Heart left ventricle (tissue), 16 donors: ENCODE measurements at regions not wholly inside any gene's neighbourhood (a gene's known extent, or its start where the extent isn't known, plus 50 kb on each side); places are given as distances from the start of the nearest gene placed in this dataset.

ENCODE experiments used
- ATAC-seq, 4 donors: fragments of 200-7000 bp; cut with Tn5 transposase; one replicate each; pipeline ENCODE4 v1.9.1; 2020 to 2022; ENCODE audit warnings: moderate library complexity in 4 of 4, mild to moderate bottlenecking in 3 of 4, moderate number of reproducible peaks in 1 of 4
- DNase-seq, 5 donors: peaks; one replicate each; pipeline ENCODE4 v3.0.0-alpha.2; 2020
- H3K27ac ChIP-seq, 12 donors: fragments of 200-600 bp; sonication (generic) in 4 of 12; one replicate each; pipeline versions ENCODE4 v1.5.0 to v1.8.0; 2016 to 2022; ENCODE audit warnings: mild to moderate bottlenecking in 2 of 12
- H3K27me3 ChIP-seq, 9 donors: fragments of 200-600 bp; sonication (generic) in 2 of 9; one replicate each; pipeline versions ENCODE4 v1.5.1 to v1.8.0; 2016 to 2022; ENCODE audit warnings: mild to moderate bottlenecking in 3 of 9
- H3K36me3 ChIP-seq, 9 donors: fragments of 200-600 bp; sonication (generic) in 2 of 9; one replicate each; pipeline versions ENCODE4 v1.5.0 to v1.8.0; 2018 to 2022; ENCODE audit warnings: mild to moderate bottlenecking in 2 of 9
- H3K4me1 ChIP-seq, 12 donors: fragments of 200-600 bp; sonication (generic) in 4 of 12; one replicate each; pipeline versions ENCODE4 v1.5.0 to v1.8.0; 2016 to 2022; ENCODE audit warnings: mild to moderate bottlenecking in 3 of 12
- H3K4me3 ChIP-seq, 12 donors: fragments of 200-600 bp; sonication (generic) in 4 of 12; one replicate each; pipeline versions ENCODE4 v1.5.0 to v1.8.0; 2017 to 2022; ENCODE audit warnings: mild to moderate bottlenecking in 9 of 12, moderate library complexity in 4 of 12
- H3K9me3 ChIP-seq, 12 donors: fragments of 200-600 bp; sonication (generic) in 4 of 12; one replicate each; pipeline versions ENCODE4 v1.5.0 to v1.8.0; 2016 to 2022; ENCODE audit warnings: mild to moderate bottlenecking in 1 of 12
- POLR2A ChIP-seq, 2 donors: fragments of 450-650 bp; IDR thresholded peaks; one replicate each; pipeline ENCODE4 v1.6.1; 2017; ENCODE audit warnings: antibody characterized with exemption in 2 of 2, mild to moderate bottlenecking in 2 of 2, moderate library complexity in 2 of 2
- WGBS, 4 donors: extraction: QIAGEN DNeasy Blood & Tissue Kit in 2 of 4; methylation state at CpG; one replicate each; pipeline versions ENCODE4 v1.1.5 to v1.1.7; 2013 to 2018; 5-methylcytosine and 5-hydroxymethylcytosine counted together
- intact Hi-C, 10 donors: fragments of 100-400 bp; cut with DNase I; formaldehyde crosslinking; loops; one replicate each; pipeline versions ENCODE4 v1.11.1 to v1.14.2; 2022
- TF ChIP-seq, protein P1 (sequence below), 12 donors: fragments of 200-600 bp; sonication (generic) in 4 of 12; IDR thresholded peaks; one replicate each; pipeline versions ENCODE4 v1.5.0 to v1.8.0; 2018 to 2022; ENCODE audit warnings: antibody characterized with exemption in 12 of 12, mild to moderate bottlenecking in 5 of 12
- donor health status: ischemic (EF 13 %, LVEDD 7.1; RV severe dilation, severe dysfunction).
- donor health status: healthy with polysubstance abuse.
- donor health status: DM: no; HTN: yes; CAD: no.
- donor health status: DM: no; HTN: no; CAD: no.
- donor health status: ischemic (EF 25% LVEDD 6.9; RV normal size, moderate dysfunction).
- donor health status: ischemic (EF 25% LVEDD 5.7; RV mildly dilated, moderate dysfunction).
- donor health status: healthy.
- donor health status: DM: yes; HTN: yes; CAD: no.
- donor health status: ischemic (EF 35%, LVEDD 5.7; RV mildly dilated, moderate dysfunction).
- donor health status: nonischemic (EF 11% LVEDD 7.7; RV severe dilation, severe dysfunction).
- donor health status: DM: yes; HTN: yes; CAD: no.
- donor health status: PGD.
- donor health status: ischemic (EF 29% LVEDD 5.4; RV normal size, mild dysfunction).
- donor health status: nonischemic (EF 23%, LVEDD 6.1; RV moderate dilation, normal function).

DNA sequence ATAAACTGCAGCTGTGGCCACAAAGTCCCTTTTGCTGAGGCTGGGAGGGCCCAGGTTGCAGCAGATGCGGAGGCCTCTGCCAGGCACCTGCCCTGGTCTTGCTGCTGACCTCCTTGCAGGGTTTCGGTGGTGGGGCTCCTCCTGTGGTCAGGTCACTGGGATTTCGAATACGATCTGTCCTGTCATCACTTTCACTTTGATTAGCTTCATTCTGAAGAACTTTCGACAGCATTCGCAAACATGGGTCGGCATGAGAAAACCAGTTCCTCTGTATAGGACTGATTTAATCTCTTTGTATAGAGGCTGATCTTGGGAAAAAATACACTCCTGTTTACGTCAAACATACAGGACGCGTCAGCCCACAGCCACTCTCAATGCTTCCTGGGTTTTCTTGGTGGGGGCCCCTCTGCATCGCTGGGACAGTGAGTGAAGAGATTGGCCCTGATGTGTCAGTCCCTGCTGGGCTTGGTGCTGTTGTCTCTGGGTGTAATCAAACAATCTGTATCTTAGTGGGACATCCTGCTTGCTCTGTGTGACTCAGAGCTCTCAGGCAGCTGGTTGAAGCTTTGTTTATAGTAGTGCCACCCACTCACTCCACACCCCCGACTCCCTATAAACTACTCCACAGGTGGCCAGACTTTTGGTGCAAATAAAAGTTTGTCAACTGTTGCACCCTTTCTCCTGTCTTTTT, 209.4 kb upstream of the CXCR4 start:
- peak in 2 of 4 donors; percentile 49 to 64 for ATAC-seq
- DNase-seq, result no peak
- Histone ChIP-seq H3K36me3 (no peaks in the 10 kb centered on the region), H3K9me3 (no peaks in the 10 kb centered on the region), H3K4me1 (peaks cover 0 to 51% (median 0%) of the 10 kb centered on the region in 12 donors), H3K27me3 (no peaks in the 10 kb centered on the region), H3K4me3 (peak overlapping the region in 3 of 12 donors; percentile 9 to 36 (median 13)), H3K27ac (peak overlapping the region in 1 of 12 donors; percentile 70)
- 50 to 66% (median 54%) methylated on average over 11 to 12 of the region's 12 CpGs for WGBS, 4 donors
- intact Hi-C loops, result no loop called here
- TF ChIP-seq, protein P1, sequence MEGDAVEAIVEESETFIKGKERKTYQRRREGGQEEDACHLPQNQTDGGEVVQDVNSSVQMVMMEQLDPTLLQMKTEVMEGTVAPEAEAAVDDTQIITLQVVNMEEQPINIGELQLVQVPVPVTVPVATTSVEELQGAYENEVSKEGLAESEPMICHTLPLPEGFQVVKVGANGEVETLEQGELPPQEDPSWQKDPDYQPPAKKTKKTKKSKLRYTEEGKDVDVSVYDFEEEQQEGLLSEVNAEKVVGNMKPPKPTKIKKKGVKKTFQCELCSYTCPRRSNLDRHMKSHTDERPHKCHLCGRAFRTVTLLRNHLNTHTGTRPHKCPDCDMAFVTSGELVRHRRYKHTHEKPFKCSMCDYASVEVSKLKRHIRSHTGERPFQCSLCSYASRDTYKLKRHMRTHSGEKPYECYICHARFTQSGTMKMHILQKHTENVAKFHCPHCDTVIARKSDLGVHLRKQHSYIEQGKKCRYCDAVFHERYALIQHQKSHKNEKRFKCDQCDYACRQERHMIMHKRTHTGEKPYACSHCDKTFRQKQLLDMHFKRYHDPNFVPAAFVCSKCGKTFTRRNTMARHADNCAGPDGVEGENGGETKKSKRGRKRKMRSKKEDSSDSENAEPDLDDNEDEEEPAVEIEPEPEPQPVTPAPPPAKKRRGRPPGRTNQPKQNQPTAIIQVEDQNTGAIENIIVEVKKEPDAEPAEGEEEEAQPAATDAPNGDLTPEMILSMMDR (IDR thresholded peaks at IDR 0.05), result no peak
- TF ChIP-seq POLR2A (IDR thresholded peaks at IDR 0.05), result no peak

DNA sequence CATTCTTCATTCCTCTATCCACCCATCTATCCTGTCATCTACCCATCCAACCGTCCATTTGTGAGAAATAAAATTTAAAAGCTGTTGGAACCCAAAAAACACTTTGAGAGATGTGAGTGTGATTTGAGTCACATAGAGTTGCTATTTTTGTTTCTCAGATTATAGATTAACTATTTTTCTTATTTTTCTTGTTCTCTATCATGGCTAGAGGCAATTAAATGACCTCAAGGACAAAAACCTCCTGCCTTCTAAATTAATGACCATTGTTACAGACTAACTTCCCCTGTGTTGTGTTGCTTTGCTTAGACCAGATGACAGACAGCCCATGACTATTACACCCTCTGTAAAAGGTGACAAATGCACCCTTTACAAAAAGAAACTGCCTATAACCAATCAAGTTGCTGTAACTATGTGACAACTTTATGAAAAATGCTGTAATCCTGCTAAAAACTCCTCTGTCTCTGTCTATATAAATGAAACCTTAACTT, 207.9 kb upstream of the CXCR4 start:
- no peaks in the 10 kb centered on the region for H3K27me3 ChIP-seq
- no peaks in the 10 kb centered on the region for H3K9me3 ChIP-seq
- H3K36me3 ChIP-seq, result no peaks in the 10 kb centered on the region
- H3K4me3 ChIP-seq, result no peak overlapping the region
- WGBS, 4 donors, result 86 to 93% (median 93%) methylated on average over 1 of the region's 1 CpG
- no peak for DNase-seq
- peak overlapping the region in 1 of 12 donors; percentile 70 for H3K27ac ChIP-seq
- intact Hi-C loops, result no loop called here
- H3K4me1 ChIP-seq, result peaks cover 0 to 54% (median 0%) of the 10 kb centered on the region in 12 donors
- ATAC-seq, result no peak
- TF ChIP-seq POLR2A (IDR thresholded peaks at IDR 0.05), result no peak
- TF ChIP-seq, protein P1 (IDR thresholded peaks at IDR 0.05), result no peak

DNA sequence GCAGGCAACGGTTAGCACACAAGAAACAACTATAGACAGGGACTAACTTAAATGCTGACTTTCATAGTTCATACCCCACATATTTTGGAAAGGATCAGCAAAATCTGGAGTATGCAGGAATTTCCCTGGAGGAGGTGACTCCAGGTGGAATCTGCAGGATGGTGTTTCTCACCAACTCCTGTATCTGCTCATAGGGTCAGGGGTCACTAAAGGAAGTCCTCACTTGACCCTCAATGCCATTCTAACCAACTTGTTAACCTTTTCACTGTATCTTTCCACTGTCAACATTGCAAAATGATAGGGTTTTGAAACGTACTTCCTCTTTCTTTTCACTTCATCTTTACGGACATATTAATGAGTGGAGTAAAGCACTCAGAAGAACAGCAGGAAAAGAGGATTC, 207.0 kb upstream of the CXCR4 start:
- DNase-seq (no peak), ATAC-seq (no peak)
- Histone ChIP-seq H3K27me3 (no peaks in the 10 kb centered on the region), H3K27ac (peak overlapping the region in 1 of 12 donors; percentile 18), H3K36me3 (no peaks in the 10 kb centered on the region), H3K9me3 (no peaks in the 10 kb centered on the region), H3K4me1 (peaks cover 0 to 54% (median 0%) of the 10 kb centered on the region in 12 donors), H3K4me3 (no peak overlapping the region)
- 72 to 82% (median 78%) methylated on average over 3 of the region's 3 CpGs for WGBS, 4 donors
- TF ChIP-seq, protein P1 (IDR thresholded peaks at IDR 0.05), result no peak
- no peak for TF ChIP-seq POLR2A (IDR thresholded peaks at IDR 0.05)
- intact Hi-C loops, result no loop called here

DNA sequence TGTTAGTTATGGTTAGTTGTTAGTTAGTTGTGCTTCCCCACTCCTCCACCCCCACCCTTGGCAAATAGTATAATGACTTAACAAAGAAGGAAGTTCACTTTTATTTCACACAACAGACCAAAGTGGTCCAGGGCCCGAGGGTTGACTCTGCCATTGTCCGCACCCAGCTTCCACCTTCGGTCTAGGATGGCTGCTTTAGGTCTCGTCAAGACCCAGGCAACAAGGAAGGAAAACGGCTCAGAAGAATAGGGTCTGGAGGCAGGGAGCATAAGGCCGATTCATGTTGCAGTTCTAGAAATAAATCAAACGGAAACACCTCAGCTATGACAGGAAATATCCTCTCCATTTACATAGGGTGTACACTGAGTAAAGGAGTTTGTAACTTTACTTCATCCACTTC, 206.0 kb upstream of the CXCR4 start:
- H3K4me1 ChIP-seq, result peaks cover 0 to 54% (median 0%) of the 10 kb centered on the region in 12 donors
- no peak overlapping the region for H3K4me3 ChIP-seq
- no peaks in the 10 kb centered on the region for H3K9me3 ChIP-seq
- 69 to 85% (median 78%) methylated on average over 7 of the region's 7 CpGs for WGBS, 4 donors
- H3K36me3 ChIP-seq, result no peaks in the 10 kb centered on the region
- no peak for ATAC-seq
- TF ChIP-seq POLR2A (IDR thresholded peaks at IDR 0.05), result no peak
- TF ChIP-seq, protein P1 (IDR thresholded peaks at IDR 0.05), result no peak
- intact Hi-C loops, result no loop called here
- H3K27me3 ChIP-seq, result peaks cover 0 to 3% (median 0%) of the 10 kb centered on the region in 9 donors
- H3K27ac ChIP-seq, result no peak overlapping the region
- no peak for DNase-seq
